ENCODE measurements at regions not wholly inside any gene's neighbourhood (a gene's known extent, or its start where the extent isn't known, plus 50 kb on each side); places are given as distances from the start of the nearest gene placed in this dataset.
"Not testable (repeated sequence)": the region's sequence is repeated elsewhere in the genome, so short reads cannot be mapped to it uniquely, and the experiment has no call there.

GRCh38 chrX:53768451-53768850, 81.9 kb upstream of the HUWE1 start:
- no peak overlapping the region for H3K4me3 ChIP-seq (ENCODE audit: low read depth in 1 of 3, low read length in 3 of 3)
- DNase-seq (ENCODE audit: low spot score), result no peak

GRCh38 chrX:53767544-53767943, 81.0 kb upstream of the HUWE1 start:
- 60% methylated on average over 1 of the region's 1 CpG for WGBS
- no peak for TF ChIP-seq HNF4A (conservative IDR thresholded peaks at IDR 0.05)
- TF ChIP-seq, protein P1, sequence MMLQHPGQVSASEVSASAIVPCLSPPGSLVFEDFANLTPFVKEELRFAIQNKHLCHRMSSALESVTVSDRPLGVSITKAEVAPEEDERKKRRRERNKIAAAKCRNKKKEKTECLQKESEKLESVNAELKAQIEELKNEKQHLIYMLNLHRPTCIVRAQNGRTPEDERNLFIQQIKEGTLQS (IDR thresholded peaks at IDR 0.05), result no peak
- TF ChIP-seq JUND (IDR thresholded peaks at IDR 0.05), result no peak
- TF ChIP-seq MAX (IDR thresholded peaks at IDR 0.05), result no peak
- no peak for TF ChIP-seq YY1 (IDR thresholded peaks at IDR 0.05)
- TF ChIP-seq RAD21 (IDR thresholded peaks at IDR 0.05), result no peak
- TF ChIP-seq ZBTB33 (IDR thresholded peaks at IDR 0.05), result no peak
- no peak for TF ChIP-seq HNF4G (IDR thresholded peaks at IDR 0.05)

More at GRCh38 chrX:53768451-53768850, 81.9 kb upstream of the HUWE1 start:
- Histone ChIP-seq H3K36me3 (ENCODE audit: control insufficient read depth in 4 of 4, insufficient read depth in 3 of 4, low read depth in 1 of 4, low read length in 3 of 4) (no peaks in the 10 kb centered on the region), H3K9me3 (ENCODE audit: control insufficient read depth in 4 of 4, low read length in 3 of 4) (no peaks in the 10 kb centered on the region), H3K27ac (ENCODE audit: low read depth in 1 of 2, low read length in 2 of 2) (no peak overlapping the region), H3K27me3 (ENCODE audit: control insufficient read depth in 4 of 4, insufficient read depth in 4 of 4, low read length in 3 of 4) (no peaks in the 10 kb centered on the region), H3K9ac (ENCODE audit: low read depth in 1 of 2, low read length in 2 of 2) (no peak overlapping the region), H3K4me1 (ENCODE audit: control insufficient read depth in 4 of 4, insufficient read depth in 4 of 4, low read length in 3 of 4) (no peaks in the 10 kb centered on the region)
- no peak for TF ChIP-seq HNF4A (conservative IDR thresholded peaks at IDR 0.05)
- TF ChIP-seq YY1 (IDR thresholded peaks at IDR 0.05), result no peak
- no peak for TF ChIP-seq GABPA (IDR thresholded peaks at IDR 0.05 in 1 of 2, conservative IDR thresholded peaks at IDR 0.05 in 1 of 2)
- TF ChIP-seq REST (IDR thresholded peaks at IDR 0.05), result no peak
- 84% methylated on average over 5 of the region's 5 CpGs for WGBS

GRCh38 chrX:53757181-53757580, 70.7 kb upstream of the HUWE1 start:
- not testable (repeated sequence) for DNase-seq (ENCODE audit: low spot score); H3K4me3 ChIP-seq (ENCODE audit: low read depth in 1 of 3, low read length in 3 of 3); H3K9ac ChIP-seq (ENCODE audit: low read depth in 1 of 2, low read length in 2 of 2); H3K36me3 ChIP-seq (ENCODE audit: control insufficient read depth in 4 of 4, insufficient read depth in 3 of 4, low read depth in 1 of 4, low read length in 3 of 4); H3K27ac ChIP-seq (ENCODE audit: low read depth in 1 of 2, low read length in 2 of 2); H3K9me3 ChIP-seq (ENCODE audit: control insufficient read depth in 4 of 4, low read length in 3 of 4); H3K27me3 ChIP-seq (ENCODE audit: control insufficient read depth in 4 of 4, insufficient read depth in 4 of 4, low read length in 3 of 4); H3K4me1 ChIP-seq (ENCODE audit: control insufficient read depth in 4 of 4, insufficient read depth in 4 of 4, low read length in 3 of 4)
- 64% methylated on average over 1 of the region's 1 CpG for WGBS

More at GRCh38 chrX:53767544-53767943, 81.0 kb upstream of the HUWE1 start:
- no peaks in the 10 kb centered on the region for H3K4me1 ChIP-seq (ENCODE audit: control insufficient read depth in 4 of 4, insufficient read depth in 4 of 4, low read length in 3 of 4)
- no peaks in the 10 kb centered on the region for H3K9me3 ChIP-seq (ENCODE audit: control insufficient read depth in 4 of 4, low read length in 3 of 4)
- no peaks in the 10 kb centered on the region for H3K27me3 ChIP-seq (ENCODE audit: control insufficient read depth in 4 of 4, insufficient read depth in 4 of 4, low read length in 3 of 4)
- DNase-seq (ENCODE audit: low spot score), result no peak
- no peaks in the 10 kb centered on the region for H3K36me3 ChIP-seq (ENCODE audit: control insufficient read depth in 4 of 4, insufficient read depth in 3 of 4, low read depth in 1 of 4, low read length in 3 of 4)
- no peak overlapping the region for H3K9ac ChIP-seq (ENCODE audit: low read depth in 1 of 2, low read length in 2 of 2)
- no peak overlapping the region for H3K4me3 ChIP-seq (ENCODE audit: low read depth in 1 of 3, low read length in 3 of 3)
- H3K27ac ChIP-seq (ENCODE audit: low read depth in 1 of 2, low read length in 2 of 2), result no peak overlapping the region
